ENCODE measurements at regions not wholly inside any gene's neighbourhood (a gene's known extent, or its start where the extent isn't known, plus 50 kb on each side); places are given as distances from the start of the nearest gene placed in this dataset.
"Not testable (repeated sequence)": the region's sequence is repeated elsewhere in the genome, so short reads cannot be mapped to it uniquely, and the experiment has no call there.

- DNase-seq: no peak
Observed at GRCh38 chr1:88523854-88524528, 160.1 kb upstream of the PKN2 start.

DNA sequence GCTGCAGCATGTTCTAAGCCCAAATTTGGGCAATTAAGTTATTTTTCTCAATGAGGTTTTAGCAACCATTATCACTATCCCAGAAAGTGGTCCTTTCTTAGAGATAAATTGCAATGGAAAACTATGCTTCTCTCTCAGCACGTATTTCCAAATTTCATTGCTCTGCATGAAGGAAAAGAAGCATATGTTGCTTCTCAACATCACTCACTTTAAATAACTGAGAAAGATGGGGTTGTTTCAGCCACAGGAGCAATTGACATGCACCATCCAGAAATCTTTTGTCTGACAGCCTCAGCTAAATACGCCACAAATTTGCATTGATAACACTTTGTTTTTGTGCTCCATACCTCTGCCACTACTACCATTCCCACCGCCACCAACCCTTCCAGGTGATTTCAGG, 157.6 kb upstream of the PKN2 start:
- DNase-seq: no peak

DNA sequence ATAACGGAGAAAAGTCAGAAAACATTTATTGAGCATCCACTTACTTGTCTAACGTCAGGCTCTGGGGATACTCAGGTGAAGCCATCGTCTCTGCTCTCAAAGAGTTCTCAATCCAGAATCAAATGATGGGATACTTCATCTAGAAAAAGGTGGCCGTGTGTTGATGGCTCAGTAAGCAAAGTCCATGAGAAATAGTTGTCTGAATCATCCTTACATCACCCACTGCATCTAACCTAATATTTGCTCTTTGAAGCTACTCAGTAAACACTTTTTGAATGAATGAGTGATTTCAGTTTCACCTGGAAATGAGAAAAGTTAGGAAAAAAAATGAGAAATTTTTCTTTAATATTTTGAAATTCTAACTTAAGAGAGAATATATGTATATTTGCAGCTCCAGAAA, 155.3 kb upstream of the PKN2 start:
- no peak for DNase-seq

- DNase-seq: no peak
Observed at GRCh38 chr1:88529581-88529980, 154.5 kb upstream of the PKN2 start.

GRCh38 chr1:88530246-88530645, 153.8 kb upstream of the PKN2 start:
- DNase-seq: no peak

GRCh38 chr1:88537787-88538186, 146.3 kb upstream of the PKN2 start:
- no peak for DNase-seq

GRCh38 chr1:88538222-88538899, 145.7 kb upstream of the PKN2 start:
- no peak for DNase-seq

DNA sequence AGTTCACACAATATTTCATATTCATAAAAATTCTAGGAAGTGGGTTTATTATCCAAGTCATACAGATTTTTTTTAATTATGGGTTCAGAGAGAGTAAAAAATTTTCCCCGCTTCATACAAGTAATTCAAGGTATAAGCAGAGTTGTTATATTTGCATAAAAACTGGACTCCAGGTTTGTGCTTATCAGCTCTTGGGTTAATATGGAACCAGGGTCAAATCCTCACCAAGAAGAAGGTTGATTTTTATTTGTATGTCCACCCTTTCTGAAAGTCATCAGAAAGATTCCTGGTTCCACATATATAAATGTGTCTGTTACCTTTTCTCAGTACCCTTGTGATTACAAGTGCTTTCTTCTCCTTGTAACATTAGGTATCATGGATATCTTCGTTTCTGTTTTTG, 143.8 kb upstream of the PKN2 start:
- no peak for DNase-seq

DNA sequence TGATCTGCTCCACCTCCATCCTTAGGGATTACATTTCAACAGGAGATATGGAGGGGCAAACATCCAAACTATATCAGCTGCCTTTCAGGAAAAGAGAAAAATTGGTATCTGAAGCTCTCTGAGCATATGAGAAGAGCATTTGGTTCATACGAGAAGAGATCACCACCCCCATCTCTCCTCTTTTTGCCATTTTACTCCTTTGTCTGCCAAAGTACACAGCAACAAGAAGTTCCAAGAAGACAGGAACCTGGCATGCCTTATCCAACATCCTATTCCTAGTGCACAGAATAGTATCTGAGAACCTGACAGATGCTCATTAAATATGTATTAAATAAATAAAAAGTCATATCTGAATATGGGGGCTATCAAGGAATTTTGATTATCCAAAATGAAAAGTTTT, 142.5 kb upstream of the PKN2 start:
- no peak for DNase-seq

GRCh38 chr1:88544195-88544594, 139.9 kb upstream of the PKN2 start:
- DNase-seq: no peak

DNA sequence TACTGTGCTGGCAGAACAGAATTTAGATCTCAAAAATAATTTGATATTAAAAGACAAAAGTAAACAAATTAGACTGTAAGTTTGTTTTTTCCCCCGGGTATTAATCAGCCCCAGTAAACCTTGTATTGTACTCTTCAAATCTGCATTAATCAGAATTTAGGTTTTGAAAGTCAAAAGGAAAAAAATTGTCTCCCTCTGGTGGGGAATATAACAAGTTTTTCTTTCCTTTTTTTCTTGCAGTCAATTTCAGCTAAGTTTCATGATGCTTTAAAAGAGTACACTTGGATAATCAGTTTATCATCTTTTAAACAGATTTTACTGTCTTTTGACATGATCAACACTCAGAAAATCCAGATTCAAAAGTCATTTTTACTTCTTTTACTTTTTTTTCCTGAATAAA, 134.5 kb upstream of the PKN2 start:
- no peak for DNase-seq

GRCh38 chr1:88552226-88552625, 131.8 kb upstream of the PKN2 start:
- DNase-seq: no peak

- DNase-seq: no peak
Observed at GRCh38 chr1:88557014-88557413, 127.1 kb upstream of the PKN2 start.

- DNase-seq: no peak
Observed at GRCh38 chr1:88560621-88561020, 123.5 kb upstream of the PKN2 start.

GRCh38 chr1:88562991-88563390, 121.1 kb upstream of the PKN2 start:
- DNase-seq: no peak

DNA sequence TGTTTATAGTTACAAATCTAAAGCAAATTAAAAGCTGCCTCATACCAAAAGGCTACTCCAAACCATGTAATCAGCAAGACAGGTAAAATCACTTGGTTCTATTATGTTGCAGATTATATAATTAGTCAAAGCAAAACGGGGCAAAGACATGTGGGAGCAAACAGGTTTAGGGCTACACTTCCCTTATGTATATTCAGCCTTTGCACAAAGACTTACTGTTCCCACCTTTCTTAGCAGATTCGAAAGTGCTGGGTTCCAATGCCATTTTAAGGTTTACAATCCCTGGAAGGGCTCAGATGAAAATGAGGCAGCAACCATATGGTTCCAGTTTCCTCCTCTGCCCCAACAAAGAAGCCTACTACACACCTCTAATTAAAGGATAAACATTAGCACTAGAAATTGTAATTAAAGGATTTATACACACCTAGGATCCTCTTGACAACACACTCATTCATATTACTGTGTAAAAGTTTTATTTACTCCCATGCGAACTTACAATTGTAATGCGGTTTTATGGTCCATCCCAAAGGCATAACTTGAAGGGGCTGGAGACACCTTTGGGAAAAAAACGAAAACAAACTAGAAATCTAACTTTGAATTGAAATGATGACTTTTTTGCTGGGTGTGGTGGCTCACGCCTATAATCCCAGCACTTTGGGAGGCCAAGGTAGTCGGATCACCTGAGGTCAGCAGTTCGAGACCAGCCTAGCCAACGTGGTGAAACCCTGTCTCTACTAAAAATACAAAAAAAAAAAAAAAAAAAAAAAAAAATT, 117.3 kb upstream of the PKN2 start:
- DNase-seq: no peak

- no peak for DNase-seq
Observed at GRCh38 chr1:88571506-88571905, 112.6 kb upstream of the PKN2 start.

GRCh38 chr1:88579598-88579997, 104.5 kb upstream of the PKN2 start:
- no peak for DNase-seq

DNA sequence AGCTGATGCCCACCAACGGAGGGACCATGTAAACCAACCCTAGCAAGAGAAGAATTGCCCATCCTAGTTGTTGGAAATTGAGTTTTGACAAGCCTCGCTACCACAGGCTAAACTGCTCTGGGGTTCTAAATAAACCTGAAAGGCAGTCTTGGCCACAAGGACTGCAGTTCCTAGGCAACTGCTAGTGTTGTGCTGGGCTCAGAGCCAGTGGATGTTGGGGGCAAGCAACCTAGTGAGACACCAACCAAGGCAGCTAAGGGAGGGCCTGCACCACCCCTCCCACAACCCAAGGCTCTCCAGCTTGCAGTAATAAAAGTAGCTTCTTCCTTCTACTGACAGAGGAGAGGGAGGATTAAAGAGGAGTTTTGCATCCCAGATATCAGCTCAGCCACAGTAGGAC, 102.4 kb upstream of the PKN2 start:
- DNase-seq: no peak

DNA sequence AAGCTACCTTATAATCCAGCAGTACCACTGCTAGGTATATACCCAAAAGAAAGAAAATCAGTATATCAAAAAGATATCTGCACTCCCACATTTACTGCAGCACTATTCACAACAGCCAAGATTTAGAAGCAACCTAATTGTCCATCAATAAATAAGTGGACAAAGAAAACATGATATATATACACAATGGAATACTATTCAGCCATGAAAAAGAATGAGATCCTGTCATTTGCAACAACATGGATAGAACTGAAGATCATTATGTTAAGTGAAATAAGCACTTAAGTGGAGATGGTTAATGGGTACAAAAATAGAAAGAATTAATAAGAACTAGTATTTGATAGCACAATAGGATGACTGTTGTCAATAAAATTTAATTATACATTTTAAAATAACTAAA, 90.7 kb upstream of the PKN2 start:
- no peak for DNase-seq

DNA sequence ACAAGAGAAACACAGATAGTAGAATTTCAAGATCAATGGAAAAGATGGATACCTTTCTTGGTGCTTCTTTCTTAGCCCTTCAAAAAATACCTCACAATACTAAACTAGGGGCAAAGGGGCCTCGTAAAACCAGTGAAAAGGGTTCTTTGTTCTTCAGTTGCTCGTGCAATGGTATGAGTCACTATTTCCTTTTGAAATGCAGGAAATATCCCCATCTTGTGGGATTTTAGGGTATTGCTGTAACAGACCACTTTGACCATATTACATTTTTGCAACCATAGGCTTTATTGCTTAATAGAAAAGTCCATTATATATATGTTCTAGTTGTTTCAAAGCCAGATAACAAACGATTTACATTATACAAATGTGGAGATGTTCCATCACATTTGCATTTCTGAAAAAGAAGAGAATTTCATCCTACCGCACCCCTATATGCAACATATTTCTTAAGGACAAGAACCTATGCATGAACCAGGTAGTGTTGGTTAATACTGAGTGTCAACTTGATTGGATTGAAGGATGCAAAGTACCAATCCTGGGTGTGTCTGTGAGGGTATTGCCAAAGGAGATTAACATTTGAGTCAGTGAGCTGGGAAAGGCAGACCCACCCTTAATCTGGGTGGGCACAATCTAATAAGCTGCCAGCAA, 88.6 kb upstream of the PKN2 start:
- DNase-seq: no peak

GRCh38 chr1:88597973-88598372, 86.1 kb upstream of the PKN2 start:
- not testable (repeated sequence) for DNase-seq

GRCh38 chr1:88608139-88608943, 75.7 kb upstream of the PKN2 start:
- no peak for DNase-seq

Measured in stimulated activated CD4-positive, alpha-beta T cell treated with anti-CD3 and anti-CD28 coated beads, Interleukin-15, amount 100 ng/mL, for 24 hours (primary cell).